Endothelial cell of umbilical vein (primary cell): ENCODE measurements at regions not wholly inside any gene's neighbourhood (a gene's known extent, or its start where the extent isn't known, plus 50 kb on each side); places are given as distances from the start of the nearest gene placed in this dataset.
"Not testable (repeated sequence)": the region's sequence is repeated elsewhere in the genome, so short reads cannot be mapped to it uniquely, and the experiment has no call there.

Experiments
- CTCF ChIP-seq, 2 donors: IDR thresholded peaks; 1 replicate in 1 of 2; 2 replicates in 1 of 2; pipeline ENCODE4 v1.5.1; 2011; ENCODE audit warnings: low read length in 2 of 2, mild to moderate bottlenecking in 2 of 2, moderate library complexity in 2 of 2, control low read depth in 1 of 2, inconsistent platforms in 1 of 2, low read depth in 1 of 2; ENCODE audit not compliant: insufficient read depth in 1 of 2; ENCODE audit errors: extremely low read depth in 1 of 2
- FOS ChIP-seq: IDR thresholded peaks from 2 replicates; pipeline ENCODE4 v1.6.1; 2011; ENCODE audit warnings: mild to moderate bottlenecking, low read length, moderate library complexity, borderline replicate concordance; ENCODE audit not compliant: insufficient read depth
- MAX ChIP-seq: IDR thresholded peaks from 2 replicates; pipeline ENCODE4 v1.6.1; 2011; ENCODE audit not compliant: insufficient read depth, insufficient read length

- not testable (repeated sequence) for TF ChIP-seq CTCF (IDR thresholded peaks at IDR 0.05; ENCODE audit: extremely low read depth in 1 of 2, insufficient read depth in 1 of 2, low read depth in 1 of 2, low read length in 2 of 2); FOS; MAX
These were observed 333.8 kb upstream of the CDH10 start for GRCh38 chr5:24978552-24978951.
